ENCODE measurements at regions not wholly inside any gene's neighbourhood (a gene's known extent, or its start where the extent isn't known, plus 50 kb on each side); places are given as distances from the start of the nearest gene placed in this dataset.

DNA sequence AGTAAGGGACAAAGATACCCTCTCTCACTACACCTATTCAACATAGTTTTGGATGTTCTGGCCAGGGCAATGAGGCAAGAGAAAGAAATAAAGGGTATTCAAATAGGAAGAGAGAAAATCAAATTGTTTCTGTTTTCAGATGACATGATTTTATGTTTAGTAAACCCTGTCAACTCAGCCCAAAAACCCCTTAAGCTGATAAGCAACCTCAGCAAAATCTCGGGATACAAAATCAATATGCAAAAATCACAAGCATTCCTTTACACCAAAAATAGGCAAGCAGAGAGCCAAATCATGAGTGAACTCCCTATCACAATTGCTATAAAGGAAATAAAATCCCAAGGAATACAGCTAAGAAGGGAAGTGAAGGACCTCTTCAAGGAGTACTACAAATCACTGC, 1130.7 kb upstream of the PIK3C3 start:
- WGBS, 2 donors = 81 to 91% methylated on average over 1 of the region's 1 CpG
- intact Hi-C loops (cut with DNase I) = no loop called here
- Histone ChIP-seq H3K27ac (no peak overlapping the region), H3K4me1 (no peaks in the 10 kb centered on the region), H3K4me3 (no peak overlapping the region), H3K27me3 (no peaks in the 10 kb centered on the region), H3K9me3 (no peaks in the 10 kb centered on the region), H3K36me3 (no peaks in the 10 kb centered on the region)
- no peak for DNase-seq
- TF ChIP-seq, protein P1, sequence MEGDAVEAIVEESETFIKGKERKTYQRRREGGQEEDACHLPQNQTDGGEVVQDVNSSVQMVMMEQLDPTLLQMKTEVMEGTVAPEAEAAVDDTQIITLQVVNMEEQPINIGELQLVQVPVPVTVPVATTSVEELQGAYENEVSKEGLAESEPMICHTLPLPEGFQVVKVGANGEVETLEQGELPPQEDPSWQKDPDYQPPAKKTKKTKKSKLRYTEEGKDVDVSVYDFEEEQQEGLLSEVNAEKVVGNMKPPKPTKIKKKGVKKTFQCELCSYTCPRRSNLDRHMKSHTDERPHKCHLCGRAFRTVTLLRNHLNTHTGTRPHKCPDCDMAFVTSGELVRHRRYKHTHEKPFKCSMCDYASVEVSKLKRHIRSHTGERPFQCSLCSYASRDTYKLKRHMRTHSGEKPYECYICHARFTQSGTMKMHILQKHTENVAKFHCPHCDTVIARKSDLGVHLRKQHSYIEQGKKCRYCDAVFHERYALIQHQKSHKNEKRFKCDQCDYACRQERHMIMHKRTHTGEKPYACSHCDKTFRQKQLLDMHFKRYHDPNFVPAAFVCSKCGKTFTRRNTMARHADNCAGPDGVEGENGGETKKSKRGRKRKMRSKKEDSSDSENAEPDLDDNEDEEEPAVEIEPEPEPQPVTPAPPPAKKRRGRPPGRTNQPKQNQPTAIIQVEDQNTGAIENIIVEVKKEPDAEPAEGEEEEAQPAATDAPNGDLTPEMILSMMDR (IDR thresholded peaks at IDR 0.05) = no peak
- TF ChIP-seq POLR2AphosphoS5 (IDR thresholded peaks at IDR 0.05) = no peak
- no peak for TF ChIP-seq EP300 (IDR thresholded peaks at IDR 0.05)
- TF ChIP-seq POLR2A (IDR thresholded peaks at IDR 0.05) = no peak

DNA sequence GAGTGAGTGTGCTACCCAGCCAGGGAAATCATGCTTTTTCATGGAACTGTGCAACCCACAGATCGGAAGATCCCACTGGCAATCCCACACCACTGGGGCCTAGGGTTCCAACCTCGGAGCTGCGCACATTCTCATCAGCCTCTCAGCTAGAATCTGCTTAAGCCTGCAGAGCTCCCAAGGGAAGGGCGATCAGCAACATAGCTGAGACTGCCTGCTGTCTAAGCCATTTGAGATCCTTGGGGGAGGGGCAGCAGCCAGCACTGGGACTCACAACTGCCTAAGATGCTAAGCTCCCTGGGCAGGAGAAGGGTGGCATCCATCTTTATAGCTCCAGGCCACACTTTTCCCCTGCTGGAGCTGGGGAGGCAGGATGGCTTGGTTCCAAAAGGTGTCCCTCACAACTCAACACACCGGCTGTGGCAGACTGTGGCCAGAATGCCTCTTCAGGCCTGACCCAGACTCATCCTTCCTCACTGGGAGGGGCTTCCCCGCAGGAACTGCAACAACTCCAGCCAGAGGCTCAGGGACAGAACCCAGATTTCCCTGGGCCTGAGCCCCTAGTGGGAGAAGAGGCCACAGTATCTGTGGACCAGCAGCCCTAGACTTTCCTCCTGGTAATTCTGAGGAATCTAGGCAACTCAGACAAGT, 1133.3 kb upstream of the PIK3C3 start:
- TF ChIP-seq POLR2AphosphoS5 (IDR thresholded peaks at IDR 0.05) (no peak), EP300 (IDR thresholded peaks at IDR 0.05) (no peak), POLR2A (IDR thresholded peaks at IDR 0.05) (no peak)
- TF ChIP-seq, protein P1 (IDR thresholded peaks at IDR 0.05) = no peak
- no peaks in the 10 kb centered on the region for H3K27me3 ChIP-seq
- 83 to 92% methylated on average over 6 of the region's 6 CpGs for WGBS, 2 donors
- no peaks in the 10 kb centered on the region for H3K9me3 ChIP-seq
- no peak overlapping the region for H3K4me3 ChIP-seq
- no peak overlapping the region for H3K27ac ChIP-seq
- no peaks in the 10 kb centered on the region for H3K36me3 ChIP-seq
- no peak for DNase-seq
- intact Hi-C loops (cut with DNase I) = no loop called here
- H3K4me1 ChIP-seq = no peaks in the 10 kb centered on the region

DNA sequence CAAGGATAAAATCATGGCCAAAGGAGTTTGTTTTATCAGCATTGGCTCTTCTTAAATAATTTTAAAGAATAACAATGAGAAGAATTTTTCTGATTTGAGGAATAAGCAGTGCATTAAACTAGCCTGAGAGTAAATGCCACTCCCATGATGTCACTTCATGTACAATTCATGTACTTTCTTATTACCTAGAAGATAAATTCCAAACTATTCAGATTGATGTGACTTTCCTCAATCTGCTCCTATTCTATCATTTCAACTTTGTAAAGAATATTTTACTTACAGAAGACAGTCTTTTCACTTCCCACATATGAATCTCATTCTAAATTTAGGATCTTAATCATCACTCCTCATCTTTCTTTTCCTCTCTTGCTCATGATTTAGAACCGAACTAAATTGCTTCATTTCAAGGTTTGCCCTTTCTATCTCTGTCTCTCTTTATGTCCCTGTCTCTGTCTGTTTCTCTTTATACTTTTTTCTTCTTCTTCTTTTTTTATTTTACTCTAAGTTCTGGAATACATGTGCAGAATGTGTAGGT, 1142.0 kb upstream of the PIK3C3 start:
- no peaks in the 10 kb centered on the region for H3K4me1 ChIP-seq
- TF ChIP-seq, protein P1 (IDR thresholded peaks at IDR 0.05) = no peak
- no peak for TF ChIP-seq POLR2AphosphoS5 (IDR thresholded peaks at IDR 0.05)
- no peak for TF ChIP-seq POLR2A (IDR thresholded peaks at IDR 0.05)
- TF ChIP-seq EP300 (IDR thresholded peaks at IDR 0.05) = no peak
- DNase-seq = no peak
- no peaks in the 10 kb centered on the region for H3K27me3 ChIP-seq
- H3K4me3 ChIP-seq = no peak overlapping the region
- H3K27ac ChIP-seq = no peak overlapping the region
- intact Hi-C loops (cut with DNase I) = no loop called here
- no peaks in the 10 kb centered on the region for H3K9me3 ChIP-seq
- no peaks in the 10 kb centered on the region for H3K36me3 ChIP-seq
- 77 to 85% methylated on average over 1 of the region's 1 CpG for WGBS, 2 donors

DNA sequence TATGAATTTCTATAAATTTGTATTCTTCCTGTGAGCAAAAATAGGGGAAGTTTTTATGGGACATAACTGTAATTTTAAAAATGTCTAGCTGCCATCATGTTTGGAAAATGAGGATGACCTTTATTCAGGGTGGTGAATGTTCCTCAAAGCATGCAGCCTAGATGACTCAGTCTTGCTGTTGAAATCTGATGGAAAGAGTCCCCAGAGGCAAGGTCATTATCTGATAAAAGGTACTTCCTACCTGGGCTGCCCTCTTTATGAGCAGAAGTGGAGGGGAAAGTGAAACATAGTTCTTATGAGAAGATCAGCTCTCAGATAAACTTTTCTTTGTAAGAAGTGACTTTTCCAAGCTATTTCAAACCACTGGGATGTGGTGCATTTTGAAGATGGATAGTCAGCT, 1144.7 kb upstream of the PIK3C3 start:
- H3K4me1 ChIP-seq = no peaks in the 10 kb centered on the region
- intact Hi-C loops (cut with DNase I) = no loop called here

DNA sequence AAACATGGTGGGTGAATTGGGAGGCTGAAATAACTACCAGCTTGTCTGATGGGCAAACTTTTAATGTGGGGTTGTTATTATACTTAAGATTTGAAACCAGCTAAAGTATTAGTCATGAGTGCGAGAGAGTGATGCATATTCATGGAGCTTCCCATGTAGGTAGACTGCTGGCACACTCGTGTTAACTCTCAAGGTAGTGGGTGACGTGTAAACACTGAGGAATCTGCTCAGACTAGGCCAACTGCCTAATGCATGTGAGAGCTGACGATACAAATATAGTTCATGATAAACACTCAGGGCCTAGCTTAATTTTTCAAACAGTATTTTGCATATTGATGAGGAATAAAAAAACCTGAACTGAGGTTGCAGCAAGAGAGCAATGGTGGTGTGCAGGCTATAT, 1165.7 kb upstream of the PIK3C3 start:
- Histone ChIP-seq H3K27ac (no peak overlapping the region), H3K27me3 (no peaks in the 10 kb centered on the region), H3K4me3 (no peak overlapping the region), H3K36me3 (no peaks in the 10 kb centered on the region), H3K4me1 (no peaks in the 10 kb centered on the region), H3K9me3 (no peaks in the 10 kb centered on the region)
- intact Hi-C loops (cut with DNase I) = no loop called here
- 72 to 84% methylated on average over 4 of the region's 4 CpGs for WGBS, 2 donors
- DNase-seq = no peak
- TF ChIP-seq EP300 (IDR thresholded peaks at IDR 0.05) (no peak), POLR2A (IDR thresholded peaks at IDR 0.05) (no peak), POLR2AphosphoS5 (IDR thresholded peaks at IDR 0.05) (no peak)
- TF ChIP-seq, protein P1 (IDR thresholded peaks at IDR 0.05) = no peak

More for the DNA sequence above, 1144.7 kb upstream of the PIK3C3 start:
- no peak for DNase-seq
- Histone ChIP-seq H3K4me3 (no peak overlapping the region), H3K36me3 (no peaks in the 10 kb centered on the region), H3K27me3 (no peaks in the 10 kb centered on the region), H3K27ac (no peak overlapping the region), H3K9me3 (no peaks in the 10 kb centered on the region)
- no peak for TF ChIP-seq EP300 (IDR thresholded peaks at IDR 0.05)

All from sigmoid colon (tissue), 6 donors.